Liver (tissue), 7 donors: ENCODE measurements at regions not wholly inside any gene's neighbourhood (a gene's known extent, or its start where the extent isn't known, plus 50 kb on each side); places are given as distances from the start of the nearest gene placed in this dataset.

Experiments used
- DNase-seq: peaks from one replicate; pipeline ENCODE4 v3.0.0-alpha.2; 2017; ENCODE audit warnings: low spot score
- H3K27ac ChIP-seq, 2 donors: one replicate each; pipeline ENCODE4 v1.7.0; 2013; ENCODE audit warnings: inconsistent platforms in 2 of 2, low read length in 2 of 2, control low read depth in 1 of 2, low read depth in 1 of 2, mild to moderate bottlenecking in 1 of 2
- H3K27me3 ChIP-seq, 4 donors: one replicate each; pipeline versions ENCODE4 v1.6.1 to v1.7.0; 2013; ENCODE audit warnings: low read length in 3 of 4, inconsistent platforms in 1 of 4, mild to moderate bottlenecking in 1 of 4, moderate library complexity in 1 of 4; ENCODE audit not compliant: control insufficient read depth in 4 of 4, insufficient read depth in 4 of 4
- H3K36me3 ChIP-seq, 4 donors: one replicate each; pipeline versions ENCODE4 v1.6.1 to v1.7.0; 2013; ENCODE audit warnings: low read length in 3 of 4, mild to moderate bottlenecking in 3 of 4, low read depth in 1 of 4, moderate library complexity in 1 of 4; ENCODE audit not compliant: control insufficient read depth in 4 of 4, insufficient read depth in 3 of 4
- H3K4me1 ChIP-seq, 4 donors: one replicate each; pipeline versions ENCODE4 v1.6.1 to v1.7.0; 2013; ENCODE audit warnings: low read length in 3 of 4, mild to moderate bottlenecking in 3 of 4, moderate library complexity in 1 of 4; ENCODE audit not compliant: control insufficient read depth in 4 of 4, insufficient read depth in 4 of 4
- H3K4me3 ChIP-seq, 3 donors: one replicate each; pipeline versions ENCODE4 v1.6.1 to v1.7.0; 2013; ENCODE audit warnings: low read length in 3 of 3, control low read depth in 1 of 3, low read depth in 1 of 3, mild to moderate bottlenecking in 1 of 3
- H3K9ac ChIP-seq, 2 donors: one replicate each; pipeline ENCODE4 v1.7.0; 2013; ENCODE audit warnings: low read length in 2 of 2, mild to moderate bottlenecking in 2 of 2, moderate library complexity in 2 of 2, control low read depth in 1 of 2, low read depth in 1 of 2
- H3K9me3 ChIP-seq, 4 donors: one replicate each; pipeline versions ENCODE4 v1.6.1 to v1.7.0; 2013; ENCODE audit warnings: low read length in 3 of 4; ENCODE audit not compliant: control insufficient read depth in 4 of 4
- ATF3 ChIP-seq: IDR thresholded peaks from 2 replicates; pipeline ENCODE4 v1.6.1; 2016; ENCODE audit warnings: antibody characterized with exemption
- EGR1 ChIP-seq, 2 donors: IDR thresholded peaks; 2 replicates each; pipeline ENCODE4 v1.6.1; 2016 to 2018; ENCODE audit warnings: antibody characterized with exemption in 2 of 2, low read depth in 2 of 2
- FOXA1 ChIP-seq: IDR thresholded peaks from 2 replicates; pipeline ENCODE4 v1.6.1; 2016; ENCODE audit warnings: antibody characterized with exemption
- FOXA2 ChIP-seq: IDR thresholded peaks from 2 replicates; pipeline ENCODE4 v1.6.1; 2016; ENCODE audit warnings: antibody characterized with exemption
- GABPA ChIP-seq, 2 donors: IDR thresholded peaks in 1 of 2; conservative IDR thresholded peaks in 1 of 2; 2 replicates each; pipeline ENCODE4 v1.6.1; 2016; ENCODE audit warnings: antibody characterized with exemption in 2 of 2, mild to moderate bottlenecking in 1 of 2, moderate library complexity in 1 of 2
- HNF4A ChIP-seq, 2 donors: conservative IDR thresholded peaks; 2 replicates each; pipeline ENCODE4 v1.6.1; 2016; ENCODE audit warnings: antibody characterized with exemption in 2 of 2, mild to moderate bottlenecking in 2 of 2
- HNF4G ChIP-seq: IDR thresholded peaks from 2 replicates; pipeline ENCODE4 v1.6.1; 2016; ENCODE audit warnings: antibody characterized with exemption
- MAX ChIP-seq: IDR thresholded peaks from 2 replicates; pipeline ENCODE4 v1.6.1; 2016; ENCODE audit warnings: antibody characterized with exemption
- RAD21 ChIP-seq, 2 donors: IDR thresholded peaks; 2 replicates each; pipeline ENCODE4 v1.6.1; 2016; ENCODE audit warnings: antibody characterized with exemption in 2 of 2, mild to moderate bottlenecking in 2 of 2
- REST ChIP-seq: IDR thresholded peaks from 2 replicates; pipeline ENCODE4 v1.6.1; 2016; ENCODE audit warnings: antibody characterized with exemption, mild to moderate bottlenecking
- YY1 ChIP-seq: IDR thresholded peaks from 2 replicates; pipeline ENCODE4 v1.6.1; 2016; ENCODE audit warnings: antibody characterized with exemption, mild to moderate bottlenecking
- ZBTB33 ChIP-seq: IDR thresholded peaks from 2 replicates; pipeline ENCODE4 v1.6.1; 2016; ENCODE audit warnings: antibody characterized with exemption
- WGBS: extraction: QIAGEN DNeasy Blood & Tissue Kit; methylation state at CpG from one replicate; pipeline ENCODE4 v1.1.7; 2013; 5-methylcytosine and 5-hydroxymethylcytosine counted together
- donor health status: healthy.
- donor health status: healthy.
- donor health status: healthy.
- donor health status: healthy.

- Histone ChIP-seq H3K9ac (no peak overlapping the region), H3K4me1 (no peaks in the 10 kb centered on the region), H3K27me3 (peaks cover 0 to 4% (median 0%) of the 10 kb centered on the region in 4 donors), H3K36me3 (no peaks in the 10 kb centered on the region), H3K27ac (no peak overlapping the region), H3K4me3 (no peak overlapping the region), H3K9me3 (peaks cover 0 to 2% (median 0%) of the 10 kb centered on the region in 4 donors)
- TF ChIP-seq ATF3: no peak
- TF ChIP-seq YY1: no peak
- TF ChIP-seq HNF4A (conservative IDR thresholded peaks at IDR 0.05): no peak
- DNase-seq: no peak
- 53% methylated on average over 3 of the region's 3 CpGs for WGBS
Observed at GRCh38 chr4:18127030-18127429, 105.5 kb upstream of the LCORL start.

- Histone ChIP-seq H3K9me3 (no peaks in the 10 kb centered on the region), H3K9ac (no peak overlapping the region), H3K27me3 (peaks cover 0 to 6% (median 0%) of the 10 kb centered on the region in 4 donors), H3K4me3 (no peak overlapping the region), H3K27ac (no peak overlapping the region), H3K36me3 (no peaks in the 10 kb centered on the region), H3K4me1 (no peaks in the 10 kb centered on the region)
- WGBS: 76% methylated on average over 2 of the region's 2 CpGs
- no peak for DNase-seq
- no peak for TF ChIP-seq YY1
- no peak for TF ChIP-seq GABPA (IDR thresholded peaks at IDR 0.05 in 1 of 2, conservative IDR thresholded peaks at IDR 0.05 in 1 of 2)
Observed at GRCh38 chr4:18113710-18114331, 92.3 kb upstream of the LCORL start.

- no peaks in the 10 kb centered on the region for H3K36me3 ChIP-seq
- no peak overlapping the region for H3K27ac ChIP-seq
- no peak for DNase-seq
- no peak overlapping the region for H3K9ac ChIP-seq
- no peaks in the 10 kb centered on the region for H3K4me1 ChIP-seq
- no peak overlapping the region for H3K4me3 ChIP-seq
- no peaks in the 10 kb centered on the region for H3K27me3 ChIP-seq
- 59% methylated on average over 4 of the region's 4 CpGs for WGBS
- TF ChIP-seq HNF4G (no peak), ZBTB33 (no peak), ATF3 (no peak), GABPA (IDR thresholded peaks at IDR 0.05 in 1 of 2, conservative IDR thresholded peaks at IDR 0.05 in 1 of 2) (no peak), FOXA2 (no peak), RAD21 (IDR thresholded peaks at IDR 0.05) (no peak)
- no peaks in the 10 kb centered on the region for H3K9me3 ChIP-seq
Observed at GRCh38 chr4:18111081-18111480, 89.5 kb upstream of the LCORL start.

GRCh38 chr4:18110099-18110498, 88.5 kb upstream of the LCORL start:
- H3K4me3 ChIP-seq: no peak overlapping the region
- no peaks in the 10 kb centered on the region for H3K27me3 ChIP-seq
- no peak overlapping the region for H3K9ac ChIP-seq
- no peak for TF ChIP-seq GABPA (IDR thresholded peaks at IDR 0.05 in 1 of 2, conservative IDR thresholded peaks at IDR 0.05 in 1 of 2)
- no peak for TF ChIP-seq REST
- no peak for TF ChIP-seq FOXA1
- TF ChIP-seq MAX: no peak
- no peak for TF ChIP-seq EGR1 (IDR thresholded peaks at IDR 0.05; ENCODE audit: low read depth in 2 of 2)
- WGBS: 70% methylated on average over 6 of the region's 6 CpGs
- H3K9me3 ChIP-seq: no peaks in the 10 kb centered on the region
- no peaks in the 10 kb centered on the region for H3K36me3 ChIP-seq
- no peak overlapping the region for H3K27ac ChIP-seq
- no peak for DNase-seq
- H3K4me1 ChIP-seq: no peaks in the 10 kb centered on the region
